HG03045 (cell line): ENCODE measurements at regions not wholly inside any gene's neighbourhood (a gene's known extent, or its start where the extent isn't known, plus 50 kb on each side); places are given as distances from the start of the nearest gene placed in this dataset.
"Not testable (repeated sequence)": the region's sequence is repeated elsewhere in the genome, so short reads cannot be mapped to it uniquely, and the experiment has no call there.

ENCODE experiments used
- ATAC-seq: cut with Tn5 transposase; IDR thresholded peaks from one replicate; pipeline ENCODE4 v1.9.1; 2021; ENCODE audit warnings: mild to moderate bottlenecking, moderate library complexity; ENCODE audit not compliant: unreplicated experiment

DNA sequence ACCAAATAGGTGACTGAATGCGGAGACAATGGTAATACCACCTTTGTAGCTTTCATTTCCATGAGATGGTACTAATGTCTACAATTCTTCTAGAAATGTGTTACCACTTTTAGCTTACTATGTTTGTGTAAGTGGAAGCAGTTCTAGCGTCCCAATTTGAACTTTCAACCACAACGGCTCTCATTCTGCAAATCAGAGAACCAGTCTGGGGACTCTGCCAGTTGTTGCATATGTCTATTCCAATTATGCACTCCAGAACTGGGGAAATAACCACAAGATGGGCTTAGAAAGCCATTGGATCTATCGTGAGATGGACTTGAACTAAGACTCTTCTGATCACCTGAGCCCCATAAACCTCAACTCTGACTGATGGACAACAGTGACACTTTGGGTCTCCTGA lies 862.3 kb downstream of the SLITRK1 start:
- ATAC-seq, result no peak

- ATAC-seq, result no peak
Measured at GRCh38 chr13:83009987-83010386, 872.3 kb downstream of the SLITRK1 start.

DNA sequence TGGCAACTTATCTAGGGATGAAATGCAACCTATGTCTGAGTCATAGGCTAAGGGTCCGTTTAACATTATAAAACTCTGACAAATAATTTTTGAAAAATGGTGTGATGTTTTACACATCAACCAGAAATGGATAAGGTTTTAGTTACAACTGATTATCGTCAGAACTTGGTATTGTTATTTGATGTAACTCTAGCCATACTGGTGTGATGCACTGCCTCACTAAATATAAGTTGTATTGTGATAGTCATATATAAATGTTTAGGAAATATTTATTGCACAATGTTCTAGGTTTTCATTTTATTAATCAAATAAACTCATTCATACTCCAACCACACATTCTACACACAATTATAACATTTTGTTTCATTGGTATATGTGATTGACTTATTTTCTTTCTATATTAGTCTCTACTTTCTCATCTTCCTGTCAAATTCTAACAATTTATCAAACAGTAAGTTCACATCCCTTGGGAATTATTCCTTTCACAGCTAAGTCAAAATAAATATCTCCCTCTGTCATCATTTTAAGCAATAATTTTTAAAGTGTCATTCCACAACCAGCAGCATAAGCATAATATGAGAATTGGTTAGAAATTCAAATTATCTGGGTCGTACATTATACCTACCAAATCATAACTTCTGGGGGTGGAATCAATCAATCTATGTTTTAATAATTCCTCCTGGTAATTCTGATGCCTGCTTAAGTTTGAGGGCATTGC lies 873.9 kb downstream of the SLITRK1 start:
- no peak for ATAC-seq

DNA sequence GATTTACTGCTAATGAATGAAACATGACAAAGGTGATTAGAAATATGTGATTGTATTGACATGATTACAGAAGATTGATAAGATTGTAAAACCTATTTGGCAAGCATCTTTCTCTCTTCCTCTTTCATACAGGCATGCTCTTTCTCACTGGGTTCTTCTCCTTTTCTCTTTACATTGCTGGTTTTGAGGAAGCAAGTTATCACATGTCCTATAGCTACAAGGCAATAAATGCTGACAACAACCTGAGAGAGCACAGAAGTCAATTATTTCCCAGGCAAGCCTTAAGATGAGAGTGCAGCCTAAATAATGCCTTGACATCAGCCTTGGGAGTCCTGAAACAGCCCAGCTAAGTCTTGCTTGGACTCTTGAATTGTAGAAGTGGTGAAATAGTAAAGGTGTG lies 875.0 kb downstream of the SLITRK1 start:
- ATAC-seq, result no peak

DNA sequence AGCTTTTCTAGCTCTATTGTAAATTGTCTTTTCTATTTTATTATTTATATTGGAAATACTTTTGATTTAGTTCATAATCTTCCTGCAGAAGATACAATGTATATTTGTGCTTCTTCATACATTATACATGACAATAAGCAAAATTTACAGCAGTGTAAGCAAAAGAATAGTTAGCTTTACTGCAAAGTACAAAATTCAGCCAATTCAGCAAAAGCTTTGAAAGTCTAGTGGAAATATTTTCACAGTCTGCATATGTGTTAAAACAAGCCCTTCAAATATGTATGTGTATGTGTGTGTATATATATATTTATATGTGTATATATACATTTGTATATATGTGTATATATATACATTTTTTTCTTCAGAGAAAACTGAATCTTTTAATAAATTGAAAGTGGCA lies 879.1 kb downstream of the SLITRK1 start:
- no peak for ATAC-seq

DNA sequence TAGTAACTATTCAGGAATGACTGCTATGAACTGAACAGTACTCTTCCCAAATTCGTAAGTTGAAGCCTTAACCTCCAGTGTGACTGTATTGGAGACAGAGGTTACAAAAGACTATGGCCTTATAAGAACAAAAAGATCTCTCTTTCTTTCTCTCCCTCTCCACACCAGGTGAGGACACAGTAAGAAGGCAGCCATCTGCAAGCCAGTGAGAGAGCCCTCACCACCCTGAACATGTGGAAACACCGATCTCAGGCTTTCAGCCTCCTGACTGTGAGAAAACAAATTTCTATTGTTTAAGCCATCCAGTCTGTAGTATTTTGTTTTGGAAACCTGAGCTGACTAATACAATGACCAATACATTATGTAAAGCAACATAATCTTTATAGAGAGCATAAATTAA lies 888.9 kb downstream of the SLITRK1 start:
- ATAC-seq, result no peak

DNA sequence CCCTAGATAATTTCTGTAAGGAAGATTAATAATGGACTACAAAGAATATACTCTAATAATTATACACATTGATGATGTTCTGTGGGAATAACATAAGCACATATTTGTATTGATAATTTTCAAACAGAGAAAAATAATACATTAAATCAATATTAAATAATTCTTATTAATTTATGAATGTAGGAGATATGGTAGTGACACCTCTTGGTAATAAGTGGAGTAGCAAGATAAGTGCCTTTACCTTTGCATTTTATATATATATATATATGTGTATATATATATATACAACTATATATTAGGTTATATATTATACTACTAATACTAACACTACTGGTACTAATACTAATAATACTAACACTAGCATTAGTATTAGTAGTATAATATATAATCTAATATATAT lies 905.8 kb downstream of the SLITRK1 start:
- no peak for ATAC-seq

GRCh38 chr13:82963226-82964099 lies 918.8 kb downstream of the SLITRK1 start:
- ATAC-seq, result no peak

GRCh38 chr13:82962397-82962796 lies 919.9 kb downstream of the SLITRK1 start:
- ATAC-seq, result no peak

DNA sequence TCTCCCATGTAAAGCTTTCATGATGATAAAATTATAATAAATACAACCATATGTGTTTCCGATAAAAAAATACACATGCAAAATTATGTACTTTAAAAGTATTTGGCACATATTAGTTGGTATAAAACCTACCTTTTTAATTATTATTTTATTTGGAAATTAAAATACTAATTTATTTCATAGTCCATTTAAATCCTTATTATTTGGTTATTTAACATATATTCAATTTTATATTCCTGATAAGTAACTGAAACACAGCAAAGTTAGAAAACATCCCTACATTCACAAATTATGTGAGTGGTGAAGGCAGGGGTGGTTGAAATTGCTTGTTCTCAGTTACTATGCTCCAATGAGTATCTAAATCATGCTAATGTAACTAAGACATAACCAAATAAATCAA lies 920.5 kb downstream of the SLITRK1 start:
- ATAC-seq, result no peak

GRCh38 chr13:82952336-82952735 lies 929.9 kb downstream of the SLITRK1 start:
- not testable (repeated sequence) for ATAC-seq

- no peak for ATAC-seq
Measured at GRCh38 chr13:82947683-82948082, 934.6 kb downstream of the SLITRK1 start.

DNA sequence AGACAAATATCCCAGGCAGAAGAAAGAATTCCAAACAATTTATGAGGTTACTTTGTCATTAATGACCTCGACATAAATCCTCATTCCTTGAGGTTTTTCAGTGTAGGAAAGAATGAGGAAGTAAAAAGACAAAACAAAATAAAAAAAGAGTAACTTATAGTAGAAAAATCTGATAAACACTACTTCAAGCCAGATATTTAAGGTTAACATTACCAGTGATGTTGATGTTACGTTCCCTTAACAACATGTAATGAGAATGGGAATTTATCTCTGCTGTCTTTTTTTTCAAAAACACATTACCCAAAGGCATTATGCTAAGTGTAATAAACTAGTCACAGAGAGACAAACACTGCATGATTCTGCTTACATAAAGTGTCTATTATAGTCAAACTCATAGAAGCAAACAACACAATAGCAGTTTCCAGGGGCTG lies 935.1 kb downstream of the SLITRK1 start:
- ATAC-seq, result no peak

- no peak for ATAC-seq
Measured at GRCh38 chr13:82938644-82939043, 943.6 kb downstream of the SLITRK1 start.

GRCh38 chr13:82934000-82934399 lies 948.3 kb downstream of the SLITRK1 start:
- no peak for ATAC-seq

- no peak for ATAC-seq
Measured at GRCh38 chr13:82925114-82925513, 957.2 kb downstream of the SLITRK1 start.

- no peak for ATAC-seq
Measured at GRCh38 chr13:82917984-82918383, 964.3 kb downstream of the SLITRK1 start.

DNA sequence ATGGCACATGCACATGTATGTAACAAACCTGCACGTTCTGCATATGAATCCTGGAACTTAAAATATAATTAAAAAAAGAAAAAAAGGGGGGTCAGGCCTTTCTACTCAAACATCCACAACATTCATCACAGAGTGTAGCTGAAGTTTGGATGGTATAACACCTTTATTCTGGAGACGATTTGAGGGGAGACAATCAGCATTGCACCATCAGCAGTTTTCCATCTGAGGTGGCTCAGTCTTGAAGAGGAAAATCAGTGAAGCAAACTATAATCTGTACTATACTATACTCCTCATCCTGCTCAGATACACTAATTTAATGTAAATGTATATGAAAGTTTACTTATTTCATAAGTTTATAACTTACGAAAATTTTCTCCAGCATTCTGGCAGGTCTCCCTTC lies 969.7 kb downstream of the SLITRK1 start:
- ATAC-seq, result no peak

GRCh38 chr13:82905071-82905470 lies 977.2 kb downstream of the SLITRK1 start:
- ATAC-seq, result no peak

GRCh38 chr13:82900453-82900852 lies 981.8 kb downstream of the SLITRK1 start:
- no peak for ATAC-seq

- no peak for ATAC-seq
Measured at GRCh38 chr13:82898586-82898985, 983.7 kb downstream of the SLITRK1 start.

GRCh38 chr13:82879921-82880320 lies 1002.4 kb downstream of the SLITRK1 start:
- ATAC-seq, result no peak
